SK-N-SH treated with all-trans-retinoic acid at 6 μM for 48 hours (cell line): ENCODE measurements at regions not wholly inside any gene's neighbourhood (a gene's known extent, or its start where the extent isn't known, plus 50 kb on each side); places are given as distances from the start of the nearest gene placed in this dataset.

Source experiments
- ATAC-seq: fragments of 200-7000 bp; cut with Tn5 transposase; 3 replicates; pipeline ENCODE4 v1.9.1; 2020; ENCODE audit warnings: mild to moderate bottlenecking, moderate library complexity
- ARNTL ChIP-seq: fragments of 450-650 bp; formaldehyde crosslinking; IDR thresholded peaks from 2 replicates; pipeline ENCODE4 v1.5.0; 2020; ENCODE audit warnings: low read depth, mild to moderate bottlenecking, moderate library complexity, borderline replicate concordance
- BACH2 ChIP-seq: fragments of 250-450 bp; sonication (Bioruptor Pico); IDR thresholded peaks from 2 replicates; pipeline ENCODE4 v1.9.0; 2021; ENCODE audit warnings: mild to moderate bottlenecking, borderline replicate concordance
- CREB5 ChIP-seq: fragments of 250-450 bp; sonication (Bioruptor Pico); IDR thresholded peaks from 2 replicates; pipeline ENCODE4 v1.5.1; 2020; ENCODE audit warnings: low read depth, mild to moderate bottlenecking, moderate library complexity
- CSRNP3 ChIP-seq: fragments of 250-450 bp; sonication (Bioruptor Pico); IDR thresholded peaks from 2 replicates; pipeline ENCODE4 v1.5.1; 2021; ENCODE audit warnings: mild to moderate bottlenecking, moderate library complexity
- ESRRG ChIP-seq: fragments of 250-450 bp; sonication (Bioruptor Pico); IDR thresholded peaks from 2 replicates; pipeline ENCODE4 v1.6.1; 2021; ENCODE audit warnings: mild to moderate bottlenecking
- GLIS3 ChIP-seq: fragments of 250-450 bp; sonication (Bioruptor Pico); IDR thresholded peaks from 2 replicates; pipeline ENCODE4 v1.5.0; 2020; ENCODE audit warnings: mild to moderate bottlenecking, moderate library complexity
- ISL1 ChIP-seq: fragments of 250-450 bp; sonication (Bioruptor Pico); IDR thresholded peaks from 2 replicates; pipeline ENCODE4 v2.1.2; 2022; ENCODE audit warnings: mild to moderate bottlenecking, moderate library complexity
- OSR1 ChIP-seq: fragments of 250-450 bp; sonication (Bioruptor Pico); IDR thresholded peaks from 2 replicates; pipeline ENCODE4 v1.8.0; 2022; ENCODE audit warnings: moderate library complexity, mild to moderate bottlenecking, inconsistent platforms
- PATZ1 ChIP-seq: fragments of 250-450 bp; sonication (Bioruptor Pico); IDR thresholded peaks from 2 replicates; pipeline ENCODE4 v1.8.0; 2020; ENCODE audit warnings: mild to moderate bottlenecking, moderate library complexity, borderline replicate concordance
- POU6F1 ChIP-seq: fragments of 250-450 bp; sonication (Bioruptor Pico); IDR thresholded peaks from 2 replicates; pipeline ENCODE4 v1.8.0; 2021; ENCODE audit warnings: low read depth, mild to moderate bottlenecking, moderate library complexity, borderline replicate concordance
- PPARA ChIP-seq: fragments of 250-450 bp; sonication (Bioruptor Pico); IDR thresholded peaks from 2 replicates; pipeline ENCODE4 v1.5.0; 2020; ENCODE audit warnings: mild to moderate bottlenecking, borderline replicate concordance
- TCF4 ChIP-seq: fragments of 250-450 bp; sonication (Bioruptor Pico); IDR thresholded peaks from 2 replicates; pipeline ENCODE4 v1.8.0; 2021; ENCODE audit warnings: mild to moderate bottlenecking, moderate library complexity, borderline replicate concordance
- TOX ChIP-seq: fragments of 250-450 bp; sonication (Bioruptor Pico); IDR thresholded peaks from 2 replicates; pipeline ENCODE4 v1.8.0; 2021; ENCODE audit warnings: mild to moderate bottlenecking, moderate library complexity, borderline replicate concordance
- TSHZ2 ChIP-seq: fragments of 250-450 bp; sonication (Bioruptor Pico); IDR thresholded peaks from 2 replicates; pipeline ENCODE4 v1.5.0; 2020; ENCODE audit warnings: mild to moderate bottlenecking, moderate library complexity
- ZC3H10 ChIP-seq: fragments of 250-450 bp; sonication (Bioruptor Pico); IDR thresholded peaks from 2 replicates; pipeline ENCODE4 v1.5.1; 2021; ENCODE audit warnings: mild to moderate bottlenecking, moderate library complexity
- ZFP30 ChIP-seq: fragments of 450-650 bp; formaldehyde crosslinking; IDR thresholded peaks from 2 replicates; pipeline ENCODE4 v1.5.0; 2022; ENCODE audit warnings: mild to moderate bottlenecking, moderate library complexity
- ZNF565 ChIP-seq: fragments of 450-650 bp; formaldehyde crosslinking; conservative IDR thresholded peaks from 2 replicates; pipeline ENCODE4 v1.5.0; 2020; ENCODE audit warnings: low read depth, mild to moderate bottlenecking, moderate library complexity
- ZNF8 ChIP-seq: fragments of 450-650 bp; formaldehyde crosslinking; IDR thresholded peaks from 2 replicates; pipeline ENCODE4 v1.5.0; 2020; ENCODE audit warnings: mild to moderate bottlenecking, moderate library complexity

GRCh38 chr12:24409868-24410267 lies 460.4 kb upstream of the SOX5 start (continued):
- TF ChIP-seq PATZ1 (CRISPR knock-in tag) (no peak), ESRRG (CRISPR knock-in tag) (no peak), CSRNP3 (CRISPR knock-in tag) (no peak), BACH2 (CRISPR knock-in tag) (no peak), ISL1 (CRISPR knock-in tag) (no peak)

- TF ChIP-seq CSRNP3 (CRISPR knock-in tag) (no peak), OSR1 (CRISPR knock-in tag) (no peak), TCF4 (no peak), ZFP30 (CRISPR knock-in tag) (no peak), ZNF8 (CRISPR knock-in tag) (no peak), ARNTL (CRISPR knock-in tag) (no peak), CREB5 (CRISPR knock-in tag) (no peak), PPARA (CRISPR knock-in tag) (no peak), TSHZ2 (CRISPR knock-in tag) (no peak), TOX (CRISPR knock-in tag) (no peak), PATZ1 (CRISPR knock-in tag) (no peak)
- no peak for ATAC-seq
These were observed 458.8 kb upstream of the SOX5 start for GRCh38 chr12:24408305-24408704.

GRCh38 chr12:24407884-24408283 lies 458.4 kb upstream of the SOX5 start:
- ATAC-seq = no peak
- TF ChIP-seq ZC3H10 (CRISPR knock-in tag) (no peak), TOX (CRISPR knock-in tag) (no peak), GLIS3 (CRISPR knock-in tag) (no peak), POU6F1 (CRISPR knock-in tag) (no peak), PATZ1 (CRISPR knock-in tag) (no peak), ISL1 (CRISPR knock-in tag) (no peak), ESRRG (CRISPR knock-in tag) (no peak), CSRNP3 (CRISPR knock-in tag) (no peak), ZFP30 (CRISPR knock-in tag) (no peak), ZNF565 (CRISPR knock-in tag) (no peak), CREB5 (CRISPR knock-in tag) (no peak)
